ENCODE measurements at regions not wholly inside any gene's neighbourhood (a gene's known extent, or its start where the extent isn't known, plus 50 kb on each side); places are given as distances from the start of the nearest gene placed in this dataset.

- in situ Hi-C loops (cut with HindIII; ENCODE audit: low sequenced_read_pairs): no loop called here
Observed at GRCh38 chr3:170734043-170734734, 135.8 kb downstream of the RPL22L1 start.

- in situ Hi-C loops (cut with HindIII; ENCODE audit: low sequenced_read_pairs): no loop called here
Observed at GRCh38 chr3:170732660-170733245, 137.2 kb downstream of the RPL22L1 start.

GRCh38 chr3:170731281-170731680 lies 138.7 kb downstream of the RPL22L1 start:
- in situ Hi-C loops (cut with HindIII; ENCODE audit: low sequenced_read_pairs): no loop called here

GRCh38 chr3:170730071-170730812 lies 139.8 kb downstream of the RPL22L1 start:
- in situ Hi-C loops (cut with HindIII; ENCODE audit: low sequenced_read_pairs): no loop called here

- in situ Hi-C loops (cut with HindIII; ENCODE audit: low sequenced_read_pairs): no loop called here
Observed at GRCh38 chr3:170728181-170728580, 141.8 kb downstream of the RPL22L1 start.

GRCh38 chr3:170727754-170728153 lies 141.9 kb upstream of the SLC7A14 start:
- in situ Hi-C loops (cut with HindIII; ENCODE audit: low sequenced_read_pairs): no loop called here

- in situ Hi-C loops (cut with HindIII; ENCODE audit: low sequenced_read_pairs): no loop called here
Observed at GRCh38 chr3:170726976-170727661, 141.2 kb upstream of the SLC7A14 start.

- in situ Hi-C loops (cut with HindIII; ENCODE audit: low sequenced_read_pairs): no loop called here
Observed at GRCh38 chr3:170725285-170725731, 139.4 kb upstream of the SLC7A14 start.

GRCh38 chr3:170724599-170725280 lies 138.9 kb upstream of the SLC7A14 start:
- in situ Hi-C loops (cut with HindIII; ENCODE audit: low sequenced_read_pairs): no loop called here

- in situ Hi-C loops (cut with HindIII; ENCODE audit: low sequenced_read_pairs): no loop called here
Observed at GRCh38 chr3:170723241-170723640, 137.4 kb upstream of the SLC7A14 start.

GRCh38 chr3:170721563-170721962 lies 135.7 kb upstream of the SLC7A14 start:
- in situ Hi-C loops (cut with HindIII; ENCODE audit: low sequenced_read_pairs): no loop called here

- in situ Hi-C loops (cut with HindIII; ENCODE audit: low sequenced_read_pairs): loop anchor here (10.0 kb wide), 1 partner anchor 96 kb away; no protein-coding TSS in a partner anchor
Observed at GRCh38 chr3:170719300-170719699, 133.4 kb upstream of the SLC7A14 start.

GRCh38 chr3:170718848-170719247 lies 133.0 kb upstream of the SLC7A14 start:
- in situ Hi-C loops (cut with HindIII; ENCODE audit: low sequenced_read_pairs): loop anchor here (10.0 kb wide), 1 partner anchor 96 kb away; no protein-coding TSS in a partner anchor

GRCh38 chr3:170717410-170718402 lies 131.8 kb upstream of the SLC7A14 start:
- in situ Hi-C loops (cut with HindIII; ENCODE audit: low sequenced_read_pairs): loop anchor here (10.0 kb wide), 1 partner anchor 97 kb away; no protein-coding TSS in a partner anchor

GRCh38 chr3:170716172-170716805 lies 130.4 kb upstream of the SLC7A14 start:
- in situ Hi-C loops (cut with HindIII; ENCODE audit: low sequenced_read_pairs): loop anchor here (10.0 kb wide), 1 partner anchor 99 kb away; no protein-coding TSS in a partner anchor

- in situ Hi-C loops (cut with HindIII; ENCODE audit: low sequenced_read_pairs): loop anchor here (10.0 kb wide), 1 partner anchor 100 kb away; no protein-coding TSS in a partner anchor
Observed at GRCh38 chr3:170714562-170715535, 129.0 kb upstream of the SLC7A14 start.

- in situ Hi-C loops (cut with HindIII; ENCODE audit: low sequenced_read_pairs): loop anchor here (10.0 kb wide), 1 partner anchor 101 kb away; no protein-coding TSS in a partner anchor
Observed at GRCh38 chr3:170714122-170714521, 128.2 kb upstream of the SLC7A14 start.
